ENCODE measurements at regions not wholly inside any gene's neighbourhood (a gene's known extent, or its start where the extent isn't known, plus 50 kb on each side); places are given as distances from the start of the nearest gene placed in this dataset.

GRCh38 chr12:74910831-74911230 lies 298.8 kb downstream of the KCNC2 start:
- no peak for TF ChIP-seq ZNF70 (CRISPR knock-in tag; IDR thresholded peaks at IDR 0.05)
- TF ChIP-seq ISL1 (CRISPR knock-in tag; IDR thresholded peaks at IDR 0.05): no peak
- TF ChIP-seq ZC3H10 (CRISPR knock-in tag; IDR thresholded peaks at IDR 0.05): no peak
- TF ChIP-seq, protein P1, sequence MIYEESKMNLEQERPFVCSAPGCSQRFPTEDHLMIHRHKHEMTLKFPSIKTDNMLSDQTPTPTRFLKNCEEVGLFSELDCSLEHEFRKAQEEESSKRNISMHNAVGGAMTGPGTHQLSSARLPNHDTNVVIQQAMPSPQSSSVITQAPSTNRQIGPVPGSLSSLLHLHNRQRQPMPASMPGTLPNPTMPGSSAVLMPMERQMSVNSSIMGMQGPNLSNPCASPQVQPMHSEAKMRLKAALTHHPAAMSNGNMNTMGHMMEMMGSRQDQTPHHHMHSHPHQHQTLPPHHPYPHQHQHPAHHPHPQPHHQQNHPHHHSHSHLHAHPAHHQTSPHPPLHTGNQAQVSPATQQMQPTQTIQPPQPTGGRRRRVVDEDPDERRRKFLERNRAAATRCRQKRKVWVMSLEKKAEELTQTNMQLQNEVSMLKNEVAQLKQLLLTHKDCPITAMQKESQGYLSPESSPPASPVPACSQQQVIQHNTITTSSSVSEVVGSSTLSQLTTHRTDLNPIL (CRISPR knock-in tag; IDR thresholded peaks at IDR 0.05; ENCODE audit: low read depth): no peak
- TF ChIP-seq, protein P2, sequence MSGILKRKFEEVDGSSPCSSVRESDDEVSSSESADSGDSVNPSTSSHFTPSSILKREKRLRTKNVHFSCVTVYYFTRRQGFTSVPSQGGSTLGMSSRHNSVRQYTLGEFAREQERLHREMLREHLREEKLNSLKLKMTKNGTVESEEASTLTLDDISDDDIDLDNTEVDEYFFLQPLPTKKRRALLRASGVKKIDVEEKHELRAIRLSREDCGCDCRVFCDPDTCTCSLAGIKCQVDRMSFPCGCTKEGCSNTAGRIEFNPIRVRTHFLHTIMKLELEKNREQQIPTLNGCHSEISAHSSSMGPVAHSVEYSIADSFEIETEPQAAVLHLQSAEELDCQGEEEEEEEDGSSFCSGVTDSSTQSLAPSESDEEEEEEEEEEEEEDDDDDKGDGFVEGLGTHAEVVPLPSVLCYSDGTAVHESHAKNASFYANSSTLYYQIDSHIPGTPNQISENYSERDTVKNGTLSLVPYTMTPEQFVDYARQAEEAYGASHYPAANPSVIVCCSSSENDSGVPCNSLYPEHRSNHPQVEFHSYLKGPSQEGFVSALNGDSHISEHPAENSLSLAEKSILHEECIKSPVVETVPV (CRISPR knock-in tag; IDR thresholded peaks at IDR 0.05): no peak
- no peak for TF ChIP-seq ESRRG (CRISPR knock-in tag; IDR thresholded peaks at IDR 0.05)
- no peak for TF ChIP-seq ZNF8 (CRISPR knock-in tag; IDR thresholded peaks at IDR 0.05)
- no peak for TF ChIP-seq TOX (CRISPR knock-in tag; IDR thresholded peaks at IDR 0.05; ENCODE audit: borderline replicate concordance)
- TF ChIP-seq OSR1 (CRISPR knock-in tag; IDR thresholded peaks at IDR 0.05): no peak
- no peak for TF ChIP-seq ZFP3 (CRISPR knock-in tag; IDR thresholded peaks at IDR 0.05)
- TF ChIP-seq PATZ1 (CRISPR knock-in tag; IDR thresholded peaks at IDR 0.05; ENCODE audit: borderline replicate concordance): no peak
- TF ChIP-seq CSDC2 (CRISPR knock-in tag; IDR thresholded peaks at IDR 0.05): no peak
- TF ChIP-seq, protein P3, sequence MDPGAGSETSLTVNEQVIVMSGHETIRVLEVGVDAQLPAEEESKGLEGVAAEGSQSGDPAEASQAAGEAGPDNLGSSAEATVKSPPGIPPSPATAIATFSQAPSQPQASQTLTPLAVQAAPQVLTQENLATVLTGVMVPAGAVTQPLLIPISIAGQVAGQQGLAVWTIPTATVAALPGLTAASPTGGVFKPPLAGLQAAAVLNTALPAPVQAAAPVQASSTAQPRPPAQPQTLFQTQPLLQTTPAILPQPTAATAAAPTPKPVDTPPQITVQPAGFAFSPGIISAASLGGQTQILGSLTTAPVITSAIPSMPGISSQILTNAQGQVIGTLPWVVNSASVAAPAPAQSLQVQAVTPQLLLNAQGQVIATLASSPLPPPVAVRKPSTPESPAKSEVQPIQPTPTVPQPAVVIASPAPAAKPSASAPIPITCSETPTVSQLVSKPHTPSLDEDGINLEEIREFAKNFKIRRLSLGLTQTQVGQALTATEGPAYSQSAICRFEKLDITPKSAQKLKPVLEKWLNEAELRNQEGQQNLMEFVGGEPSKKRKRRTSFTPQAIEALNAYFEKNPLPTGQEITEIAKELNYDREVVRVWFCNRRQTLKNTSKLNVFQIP (CRISPR knock-in tag; IDR thresholded peaks at IDR 0.05; ENCODE audit: borderline replicate concordance, low read depth): no peak
- no peak for ATAC-seq

GRCh38 chr12:74914378-74914777 lies 295.3 kb downstream of the KCNC2 start:
- TF ChIP-seq PATZ1 (CRISPR knock-in tag; IDR thresholded peaks at IDR 0.05; ENCODE audit: borderline replicate concordance) (no peak), RARB (CRISPR knock-in tag; IDR thresholded peaks at IDR 0.05) (no peak), BACH2 (CRISPR knock-in tag; IDR thresholded peaks at IDR 0.05; ENCODE audit: borderline replicate concordance) (no peak), ZNF565 (CRISPR knock-in tag; conservative IDR thresholded peaks at IDR 0.05; ENCODE audit: low read depth) (no peak), ZFP30 (CRISPR knock-in tag; IDR thresholded peaks at IDR 0.05) (no peak), OSR1 (CRISPR knock-in tag; IDR thresholded peaks at IDR 0.05) (no peak), ZNF70 (CRISPR knock-in tag; IDR thresholded peaks at IDR 0.05) (no peak), ZFP3 (CRISPR knock-in tag; IDR thresholded peaks at IDR 0.05) (no peak), TOX (CRISPR knock-in tag; IDR thresholded peaks at IDR 0.05; ENCODE audit: borderline replicate concordance) (no peak)
- TF ChIP-seq, protein P3 (CRISPR knock-in tag; IDR thresholded peaks at IDR 0.05; ENCODE audit: borderline replicate concordance, low read depth): no peak
- ATAC-seq: no peak

- ATAC-seq: no peak
- TF ChIP-seq CSDC2 (CRISPR knock-in tag; IDR thresholded peaks at IDR 0.05): no peak
- TF ChIP-seq, protein P1 (CRISPR knock-in tag; IDR thresholded peaks at IDR 0.05; ENCODE audit: low read depth): no peak
- TF ChIP-seq ISL1 (CRISPR knock-in tag; IDR thresholded peaks at IDR 0.05): no peak
- TF ChIP-seq SNAI2 (CRISPR knock-in tag; IDR thresholded peaks at IDR 0.05): no peak
- TF ChIP-seq, protein P3 (CRISPR knock-in tag; IDR thresholded peaks at IDR 0.05; ENCODE audit: borderline replicate concordance, low read depth): no peak
- no peak for TF ChIP-seq PATZ1 (CRISPR knock-in tag; IDR thresholded peaks at IDR 0.05; ENCODE audit: borderline replicate concordance)
- TF ChIP-seq ARNTL (CRISPR knock-in tag; IDR thresholded peaks at IDR 0.05; ENCODE audit: borderline replicate concordance, low read depth): no peak
- TF ChIP-seq ZNF565 (CRISPR knock-in tag; conservative IDR thresholded peaks at IDR 0.05; ENCODE audit: low read depth): no peak
- TF ChIP-seq TCF4 (CRISPR knock-in tag; IDR thresholded peaks at IDR 0.05; ENCODE audit: borderline replicate concordance): no peak
- no peak for TF ChIP-seq TOX (CRISPR knock-in tag; IDR thresholded peaks at IDR 0.05; ENCODE audit: borderline replicate concordance)
Measured at GRCh38 chr12:74915718-74916117, 293.9 kb downstream of the KCNC2 start.
